Kidney epithelial cell (primary cell): ENCODE measurements at regions not wholly inside any gene's neighbourhood (a gene's known extent, or its start where the extent isn't known, plus 50 kb on each side); places are given as distances from the start of the nearest gene placed in this dataset.

Experiments used
- DNase-seq: peaks from one replicate; pipeline ENCODE4 v3.0.0-alpha.2; 2010; ENCODE audit warnings: low read depth
- H3K27me3 ChIP-seq: 2 replicates; pipeline ENCODE4 v1.6.0; 2011; ENCODE audit warnings: low read length; ENCODE audit not compliant: control insufficient read depth, insufficient read depth
- H3K36me3 ChIP-seq: 2 replicates; pipeline ENCODE4 v1.5.1; 2011; ENCODE audit warnings: low read length; ENCODE audit not compliant: control insufficient read depth, insufficient read depth
- H3K4me3 ChIP-seq: 2 replicates; pipeline ENCODE4 v1.5.1; 2011; ENCODE audit warnings: low read depth, mild to moderate bottlenecking, control low read depth, low read length
- CTCF ChIP-seq: IDR thresholded peaks from 2 replicates; pipeline ENCODE4 v1.5.1; 2011; ENCODE audit warnings: mild to moderate bottlenecking, moderate library complexity, low read length, control low read depth, inconsistent platforms; ENCODE audit not compliant: insufficient read depth, poor library complexity, severe bottlenecking

GRCh38 chr13:48165063-48165462 lies 67.9 kb upstream of the ITM2B start:
- no peak overlapping the region for H3K4me3 ChIP-seq
- DNase-seq: no peak
- no peak for TF ChIP-seq CTCF

GRCh38 chr13:48163061-48163460 lies 68.2 kb upstream of the MED4 start:
- TF ChIP-seq CTCF: no peak
- Histone ChIP-seq H3K4me3 (no peak overlapping the region), H3K27me3 (no peaks in the 10 kb centered on the region), H3K36me3 (no peaks in the 10 kb centered on the region)
- DNase-seq: no peak

More at GRCh38 chr13:48165063-48165462, 67.9 kb upstream of the ITM2B start:
- Histone ChIP-seq H3K27me3 (no peaks in the 10 kb centered on the region), H3K36me3 (no peaks in the 10 kb centered on the region)

GRCh38 chr13:48162217-48162616 lies 67.3 kb upstream of the MED4 start:
- no peak for DNase-seq
- Histone ChIP-seq H3K4me3 (no peak overlapping the region), H3K36me3 (no peaks in the 10 kb centered on the region), H3K27me3 (no peaks in the 10 kb centered on the region)
- no peak for TF ChIP-seq CTCF

- no peak for DNase-seq
- no peak for TF ChIP-seq CTCF
- Histone ChIP-seq H3K36me3 (no peaks in the 10 kb centered on the region), H3K4me3 (no peak overlapping the region), H3K27me3 (no peaks in the 10 kb centered on the region)
Observed at GRCh38 chr13:48161530-48162179, 66.8 kb upstream of the MED4 start.

GRCh38 chr13:48160606-48161278 lies 65.8 kb upstream of the MED4 start:
- no peaks in the 10 kb centered on the region for H3K36me3 ChIP-seq
- no peak for DNase-seq
- H3K4me3 ChIP-seq: no peak overlapping the region
- H3K27me3 ChIP-seq: no peaks in the 10 kb centered on the region
- TF ChIP-seq CTCF: no peak

GRCh38 chr13:48159826-48160225 lies 64.9 kb upstream of the MED4 start:
- Histone ChIP-seq H3K27me3 (no peaks in the 10 kb centered on the region), H3K4me3 (no peak overlapping the region), H3K36me3 (no peaks in the 10 kb centered on the region)
- no peak for TF ChIP-seq CTCF
- DNase-seq: no peak
